NOMO-1 treated with DMSO at 0.1 percent for 48 hours (cell line): ENCODE measurements at regions not wholly inside any gene's neighbourhood (a gene's known extent, or its start where the extent isn't known, plus 50 kb on each side); places are given as distances from the start of the nearest gene placed in this dataset.
"Not testable (repeated sequence)": the region's sequence is repeated elsewhere in the genome, so short reads cannot be mapped to it uniquely, and the experiment has no call there.

Experiments used
- DNase-seq: peaks from one replicate; lab custom pipeline; 2025; ENCODE audit not compliant: unreplicated experiment; lab: John Stamatoyannopoulos, UW

- no peak for DNase-seq
Measured at GRCh38 chr12:131333621-131334440, 377.1 kb upstream of the SFSWAP start.

GRCh38 chr12:131334835-131335234 lies 376.1 kb upstream of the SFSWAP start:
- no peak for DNase-seq

GRCh38 chr12:131335456-131335855 lies 375.4 kb upstream of the SFSWAP start:
- DNase-seq: no peak

- DNase-seq: not testable (repeated sequence)
Measured at GRCh38 chr12:131337861-131338260, 373.0 kb upstream of the SFSWAP start.

- DNase-seq: no peak
Measured at GRCh38 chr12:131340616-131341210, 370.2 kb upstream of the SFSWAP start.

GRCh38 chr12:131341608-131342007 lies 369.3 kb upstream of the SFSWAP start:
- DNase-seq: not testable (repeated sequence)

GRCh38 chr12:131343436-131343835 lies 367.5 kb upstream of the SFSWAP start:
- DNase-seq: not testable (repeated sequence)

- not testable (repeated sequence) for DNase-seq
Measured at GRCh38 chr12:131344715-131345520, 366.0 kb upstream of the SFSWAP start.

GRCh38 chr12:131345521-131346436 lies 365.1 kb upstream of the SFSWAP start:
- DNase-seq: no peak

GRCh38 chr12:131346555-131347344 lies 364.1 kb upstream of the SFSWAP start:
- DNase-seq: no peak

- DNase-seq: no peak
Measured at GRCh38 chr12:131347345-131347714, 363.6 kb upstream of the SFSWAP start.

GRCh38 chr12:131347732-131348131 lies 363.2 kb upstream of the SFSWAP start:
- DNase-seq: no peak

- no peak for DNase-seq
Measured at GRCh38 chr12:131348231-131348630, 362.7 kb upstream of the SFSWAP start.

- no peak for DNase-seq
Measured at GRCh38 chr12:131348646-131349045, 362.2 kb upstream of the SFSWAP start.

GRCh38 chr12:131349397-131350127 lies 361.3 kb upstream of the SFSWAP start:
- no peak for DNase-seq

- DNase-seq: no peak
Measured at GRCh38 chr12:131350943-131351318, 360.0 kb upstream of the SFSWAP start.

GRCh38 chr12:131351319-131352028 lies 359.4 kb upstream of the SFSWAP start:
- peak; percentile 10 for DNase-seq

- no peak for DNase-seq
Measured at GRCh38 chr12:131352296-131352900, 358.5 kb upstream of the SFSWAP start.
